DMS153 treated with DMSO at 0.1 percent for 48 hours (cell line): ENCODE measurements at regions not wholly inside any gene's neighbourhood (a gene's known extent, or its start where the extent isn't known, plus 50 kb on each side); places are given as distances from the start of the nearest gene placed in this dataset.

Experiments used
- DNase-seq: peaks from one replicate; lab custom pipeline; 2025; ENCODE audit not compliant: unreplicated experiment; lab: John Stamatoyannopoulos, UW

DNA sequence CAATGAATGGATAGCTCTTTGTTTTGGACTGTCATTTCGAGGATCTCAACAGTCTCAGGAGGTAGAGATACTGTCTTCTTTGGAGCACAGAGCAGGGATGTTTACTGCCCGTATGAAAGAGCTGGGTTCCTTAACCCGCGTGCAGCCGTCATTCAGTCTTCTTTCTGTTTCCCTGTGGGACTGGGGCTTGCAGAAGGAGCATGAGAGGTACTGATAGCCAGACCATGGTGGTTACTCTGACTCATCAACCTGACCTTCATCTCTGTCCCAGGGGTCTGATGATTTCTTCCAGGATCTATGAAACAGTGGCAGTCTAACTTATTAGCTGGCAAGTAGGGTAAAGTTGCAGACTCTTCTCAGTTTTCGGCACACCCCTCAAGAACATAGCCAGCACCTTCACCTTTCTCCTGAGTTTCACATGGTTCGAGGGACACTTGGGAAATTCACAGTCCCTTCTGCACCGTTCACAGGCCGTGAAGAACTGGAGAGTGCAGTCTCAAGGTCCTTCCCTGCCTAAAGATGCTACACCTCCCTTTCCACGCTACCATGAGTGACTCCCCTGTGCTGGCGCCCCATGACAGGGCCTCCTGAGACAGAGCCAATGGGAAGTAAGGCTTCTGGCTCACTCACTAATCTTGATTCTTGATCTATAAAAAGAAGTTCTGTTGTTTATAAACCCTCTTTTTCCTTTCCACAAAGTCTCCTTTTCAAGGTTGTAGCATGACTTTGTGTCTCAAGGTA lies 226.2 kb downstream of the MC4R start:
- no peak for DNase-seq

DNA sequence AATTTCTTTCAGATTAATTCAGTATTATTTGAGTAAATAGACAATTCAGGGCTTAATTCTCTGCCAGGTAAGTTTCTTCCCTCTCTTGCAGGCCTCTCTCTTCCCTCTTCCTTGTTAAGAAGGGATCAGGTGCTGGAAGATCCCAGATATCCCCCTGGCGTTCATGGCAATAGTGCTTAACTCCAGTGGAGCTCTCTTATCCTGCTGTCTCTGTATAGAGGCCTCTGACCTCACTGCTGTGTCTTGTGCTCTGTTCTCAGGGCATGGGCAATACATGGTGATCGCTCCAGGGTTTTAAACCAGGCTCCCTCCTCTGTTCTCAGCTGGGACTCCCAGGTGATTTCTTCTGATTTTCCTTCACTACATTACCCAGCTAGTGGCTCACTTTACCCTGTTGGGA lies 226.8 kb downstream of the MC4R start:
- DNase-seq: no peak

DNA sequence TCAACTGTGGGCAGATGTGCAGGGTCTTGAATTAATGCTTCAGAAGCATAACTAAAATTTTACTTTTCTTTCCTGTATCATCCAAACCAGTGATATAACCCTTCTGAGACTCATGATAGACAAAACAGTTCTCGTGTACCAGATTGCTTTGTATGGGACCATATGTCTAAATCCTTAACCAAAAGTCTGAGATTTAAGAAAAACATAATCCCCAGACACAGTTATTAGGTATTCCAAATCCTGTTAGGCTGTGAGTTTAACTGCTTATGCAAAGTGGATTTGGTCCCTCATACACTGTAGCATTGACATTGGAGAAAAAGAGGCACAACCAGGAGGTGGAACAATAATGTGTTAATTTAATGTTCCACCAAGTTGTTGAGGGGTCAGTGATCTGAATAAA lies 235.0 kb downstream of the PMAIP1 start:
- DNase-seq: no peak

DNA sequence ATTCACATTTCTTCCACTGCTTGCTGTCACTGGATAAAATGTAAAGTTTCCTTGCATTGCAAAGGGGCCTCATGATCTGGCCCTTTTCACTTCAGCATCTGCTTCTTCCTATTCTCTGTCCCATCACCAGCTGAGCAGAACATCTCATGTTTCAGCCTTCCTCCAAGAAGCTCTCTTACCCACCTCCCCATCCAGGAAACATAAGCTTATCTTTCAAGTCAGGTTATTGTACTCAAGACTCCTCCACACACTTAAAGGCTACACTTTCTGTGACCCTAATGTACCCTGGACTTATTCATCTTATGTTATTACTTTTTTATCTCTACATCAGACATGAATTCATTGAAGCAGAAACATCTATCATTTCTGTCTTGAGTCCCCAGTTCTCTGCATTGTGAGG lies 230.5 kb downstream of the PMAIP1 start:
- DNase-seq: no peak

DNA sequence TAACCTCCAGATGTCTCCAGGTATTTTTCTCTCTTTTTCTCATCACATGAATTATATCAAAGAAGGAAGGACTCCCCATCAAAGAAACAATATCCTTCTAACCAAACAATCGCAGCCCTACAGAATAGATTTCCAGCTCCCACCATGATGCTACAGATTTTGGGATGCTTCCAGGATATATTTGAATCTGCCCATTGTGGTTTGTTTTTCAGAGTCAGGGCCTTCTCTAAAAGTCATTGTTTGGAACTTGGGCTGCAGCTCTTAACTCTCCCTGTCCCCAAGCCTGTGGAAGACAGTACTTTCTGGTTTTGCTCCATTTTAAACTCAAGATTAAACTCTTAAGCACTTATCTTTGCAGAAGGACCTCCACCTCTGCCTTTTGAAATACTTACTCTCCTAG lies 223.2 kb downstream of the PMAIP1 start:
- DNase-seq: no peak

DNA sequence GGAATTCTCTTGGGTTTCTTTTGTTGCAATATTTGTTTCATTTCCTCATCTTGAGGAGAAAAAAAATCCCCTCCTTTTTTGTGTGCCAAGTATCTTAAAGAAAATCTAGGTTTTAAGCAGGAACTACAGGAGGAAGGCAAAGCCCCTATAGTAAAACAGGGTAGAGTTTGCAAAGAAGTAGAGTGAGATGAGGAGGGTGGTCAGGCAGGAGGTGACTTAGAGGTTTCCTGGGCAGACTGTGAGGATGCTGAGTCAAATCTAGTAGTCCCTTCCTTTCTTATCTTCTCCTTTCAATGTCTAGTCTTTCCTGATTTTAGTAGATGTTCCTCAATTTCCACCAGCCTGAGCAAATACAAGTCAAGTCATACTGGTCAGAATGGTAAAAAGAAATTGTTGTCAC lies 222.5 kb downstream of the PMAIP1 start:
- no peak for DNase-seq

DNA sequence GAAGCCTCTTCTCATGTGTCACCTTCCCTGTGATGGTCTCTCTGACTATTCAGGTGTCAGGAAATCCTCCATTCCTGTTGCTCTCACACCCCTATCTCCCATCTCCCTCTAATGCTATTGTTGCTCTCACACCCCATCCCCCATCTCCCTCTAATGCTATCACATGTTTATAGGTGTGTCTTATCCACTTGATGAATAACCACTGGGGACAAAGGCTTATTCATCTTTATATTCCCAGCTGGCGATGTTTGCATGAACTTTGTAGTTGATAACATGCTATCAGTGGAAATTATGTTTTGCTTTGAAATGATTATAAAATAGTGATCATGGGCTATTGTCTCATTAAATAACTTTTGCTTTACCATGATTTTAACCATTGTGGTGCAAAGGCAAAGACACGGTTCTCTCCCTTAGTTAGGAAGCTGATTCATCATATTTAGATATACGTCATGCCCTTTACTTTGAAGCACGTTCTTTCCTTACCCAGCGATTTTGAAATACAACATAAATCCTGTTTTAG lies 220.5 kb downstream of the PMAIP1 start:
- no peak for DNase-seq

DNA sequence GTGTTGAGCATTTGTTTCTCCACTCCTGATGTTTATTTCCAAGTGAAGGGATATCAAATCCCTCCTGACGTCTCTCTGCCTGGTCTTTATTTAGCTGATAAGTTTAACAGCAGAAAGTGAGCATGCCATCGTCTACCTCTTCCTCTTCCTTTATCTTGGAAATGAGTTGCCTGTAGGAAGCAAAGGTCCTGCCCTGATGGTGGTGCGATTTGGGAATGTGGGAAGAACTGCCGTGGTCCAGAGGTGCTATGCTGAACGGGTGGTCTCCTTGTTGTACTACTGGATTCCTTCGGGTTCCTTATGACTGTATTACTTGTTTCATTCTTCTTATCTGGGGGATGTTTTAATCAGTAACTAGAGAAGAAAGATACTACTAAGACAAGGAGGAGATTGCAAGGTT lies 217.5 kb downstream of the PMAIP1 start:
- no peak for DNase-seq

DNA sequence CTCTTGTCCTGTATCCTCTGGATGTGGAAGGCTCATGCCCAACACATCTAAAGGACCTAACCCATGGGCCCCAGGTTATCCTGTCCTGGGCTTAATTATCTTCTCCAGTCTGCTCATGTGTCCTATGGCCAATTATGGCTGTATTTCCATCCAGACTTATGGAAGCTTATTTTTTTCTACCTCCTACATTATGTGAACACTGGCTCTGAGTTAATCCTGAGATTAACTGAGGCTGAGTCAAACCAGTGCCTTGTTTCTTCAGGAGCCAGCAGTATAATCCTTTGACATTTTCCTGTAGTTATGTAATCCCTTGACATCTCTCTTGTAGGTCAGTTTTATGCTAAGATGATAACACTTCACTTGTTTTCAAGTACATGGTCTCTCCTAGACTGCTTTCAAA lies 213.6 kb downstream of the PMAIP1 start:
- no peak for DNase-seq

DNA sequence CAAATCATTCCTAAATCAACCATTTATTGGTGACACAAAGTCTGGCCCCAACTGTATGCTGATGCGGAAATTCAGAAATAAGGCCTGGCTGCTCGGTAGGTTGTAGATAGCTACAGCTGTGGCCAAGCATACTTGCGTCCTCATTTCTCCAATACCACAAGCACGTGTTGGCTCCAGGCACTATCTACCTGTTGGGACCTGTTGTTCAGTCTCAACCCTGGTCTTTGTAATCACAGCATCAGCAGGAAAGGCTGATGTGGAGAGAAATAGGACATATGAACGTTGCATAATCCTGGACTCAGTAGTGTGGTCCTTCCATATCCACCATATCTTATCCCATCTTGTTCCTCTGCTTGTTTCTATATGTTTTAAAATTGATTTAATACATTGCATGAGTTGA lies 212.6 kb downstream of the PMAIP1 start:
- DNase-seq: no peak

DNA sequence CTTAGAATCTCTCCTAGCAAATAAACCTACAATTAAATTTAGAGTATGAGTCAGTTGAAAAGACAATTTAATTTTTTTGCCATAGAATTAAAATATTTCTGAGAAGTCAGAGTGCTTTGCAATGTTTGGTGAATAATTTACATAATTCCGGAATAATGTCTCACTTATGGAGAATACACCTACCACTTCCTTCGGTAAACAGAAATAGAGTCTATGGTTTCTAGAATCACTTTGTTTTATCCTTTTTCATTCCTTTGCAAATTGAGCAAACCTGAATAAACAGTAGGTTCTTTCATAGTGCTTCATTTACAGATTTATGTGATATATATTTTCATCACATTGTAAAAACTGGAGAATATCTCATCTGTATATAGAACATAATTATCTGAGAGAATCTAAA lies 211.7 kb downstream of the PMAIP1 start:
- DNase-seq: no peak

DNA sequence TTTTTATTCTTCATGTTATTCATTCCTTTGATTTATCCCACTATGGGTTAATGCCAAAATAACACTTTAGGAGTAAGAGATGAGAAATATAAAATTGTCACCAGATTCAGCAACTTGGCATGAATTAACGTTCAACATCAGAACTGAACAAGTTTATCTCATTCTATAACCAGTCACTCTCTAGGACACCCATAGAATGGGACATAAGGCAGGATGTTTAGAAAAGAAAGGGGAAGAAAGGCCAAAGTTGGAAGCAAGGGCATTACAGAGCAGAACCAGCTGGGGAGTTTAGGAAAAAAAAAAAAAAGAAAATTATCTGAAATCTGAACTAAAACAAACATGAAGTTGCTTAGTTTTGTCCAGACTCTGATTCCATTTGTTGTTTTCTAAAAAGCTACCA lies 211.0 kb downstream of the PMAIP1 start:
- no peak for DNase-seq

DNA sequence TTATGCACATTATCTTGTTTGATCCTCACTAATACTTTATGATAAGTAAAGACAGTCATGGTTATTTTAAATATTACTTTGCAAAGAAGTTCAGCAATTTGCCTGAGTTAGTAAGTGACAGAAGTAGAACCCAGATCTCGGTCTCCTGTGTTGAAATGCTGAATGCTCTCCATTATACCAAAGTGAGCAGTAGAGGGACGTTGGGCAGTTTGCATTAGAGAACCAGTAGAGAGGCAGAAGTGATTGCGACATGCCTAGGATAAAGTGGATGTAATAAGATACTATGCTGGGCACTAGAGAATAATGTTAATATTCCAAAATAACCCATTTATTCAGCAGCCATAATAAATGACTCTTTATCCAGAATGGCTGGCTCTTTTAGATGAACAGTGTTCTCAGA lies 201.0 kb downstream of the PMAIP1 start:
- DNase-seq: no peak

DNA sequence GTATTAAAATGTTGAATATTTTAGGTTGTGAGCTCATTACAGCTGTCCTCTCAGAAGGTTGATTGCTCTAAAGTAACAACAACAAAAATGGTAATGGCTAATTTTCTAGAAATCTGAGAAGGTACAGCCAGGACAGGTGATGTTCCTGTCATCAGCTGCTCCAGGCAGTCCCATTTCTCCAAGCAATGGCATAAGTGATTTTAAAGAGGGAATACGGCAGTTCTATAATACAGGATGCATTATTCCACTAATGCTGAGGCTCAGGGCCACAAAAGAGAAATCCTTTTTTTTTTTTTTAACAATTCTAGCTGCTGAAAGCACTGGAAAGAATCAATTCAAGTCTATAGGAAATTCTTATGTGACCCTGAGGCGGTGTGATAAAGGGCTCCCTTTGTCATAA lies 199.9 kb downstream of the PMAIP1 start:
- no peak for DNase-seq

DNA sequence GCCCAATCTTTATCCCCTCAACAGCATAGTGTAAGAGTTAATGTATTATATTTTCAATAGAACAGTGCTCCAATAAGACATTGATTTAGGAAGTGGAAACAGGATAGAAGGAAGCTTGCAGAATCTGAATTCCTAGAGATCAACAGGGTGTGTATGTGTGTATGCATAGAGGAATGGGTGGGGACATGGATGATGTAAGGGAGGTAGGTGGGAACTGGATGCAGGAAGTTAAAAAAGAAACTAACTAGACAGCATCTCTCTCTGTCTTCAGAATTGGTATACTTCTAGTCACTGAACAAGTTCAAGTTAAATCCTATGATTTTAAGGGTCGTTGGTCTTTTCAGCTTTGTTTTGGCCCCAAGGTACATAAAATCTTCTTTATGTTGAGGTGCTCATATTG lies 196.6 kb downstream of the PMAIP1 start:
- DNase-seq: no peak

DNA sequence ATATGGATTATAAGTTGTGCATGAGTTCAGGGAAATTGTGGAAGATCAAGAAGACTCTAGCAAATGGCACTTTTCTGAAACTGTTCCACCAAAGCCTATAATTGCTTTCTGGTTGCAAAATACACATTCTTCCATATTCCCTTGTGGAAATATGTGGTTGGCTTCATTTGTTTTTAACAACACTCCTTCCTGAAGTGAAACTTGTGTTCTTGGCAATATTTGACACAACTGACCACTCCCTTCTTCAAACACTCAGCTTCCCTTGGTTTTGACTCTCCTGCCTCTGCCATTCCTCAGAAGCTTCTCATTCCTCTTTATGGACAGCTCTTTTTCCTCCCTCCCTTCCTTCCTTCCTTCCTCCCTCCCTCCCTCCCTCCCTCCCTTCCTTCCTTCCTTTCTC lies 192.3 kb downstream of the PMAIP1 start:
- DNase-seq: no peak

DNA sequence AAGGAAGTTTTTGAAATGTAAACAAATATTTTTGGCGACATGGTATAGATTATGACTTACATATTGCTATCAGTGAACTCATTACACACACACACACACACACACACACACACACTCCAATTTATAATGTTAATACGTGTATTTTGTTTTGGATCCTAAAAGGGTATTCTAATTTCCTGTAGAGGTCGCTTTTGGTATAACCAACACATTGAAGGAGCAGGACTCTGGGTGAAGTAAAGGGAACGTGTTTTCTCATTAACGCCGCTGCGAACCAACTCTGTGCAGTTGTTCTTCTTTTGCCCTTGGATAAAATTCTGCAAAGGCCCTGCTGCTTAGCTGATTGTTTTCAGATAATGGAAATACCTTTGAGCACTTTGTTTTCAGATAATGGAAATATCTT lies 190.4 kb downstream of the PMAIP1 start:
- DNase-seq: no peak

DNA sequence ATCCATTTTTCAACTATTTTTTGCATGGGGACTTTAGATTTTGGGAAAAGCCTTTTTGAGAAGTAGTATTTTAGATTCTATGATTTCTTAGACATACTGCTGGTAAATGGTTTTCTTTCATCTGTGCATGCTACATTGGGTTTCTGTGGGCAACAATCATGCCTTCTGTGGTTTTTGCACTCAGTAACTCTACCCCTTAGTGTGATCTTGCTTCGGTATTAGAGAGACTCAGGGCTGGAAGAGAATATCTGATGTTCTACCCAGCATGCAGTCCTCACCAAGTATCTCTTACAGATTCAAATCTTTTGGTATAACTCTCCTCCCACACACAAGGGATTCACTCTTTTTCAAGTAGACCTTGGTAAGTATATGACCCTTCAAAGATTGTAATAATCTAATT lies 183.0 kb downstream of the PMAIP1 start:
- DNase-seq: no peak

DNA sequence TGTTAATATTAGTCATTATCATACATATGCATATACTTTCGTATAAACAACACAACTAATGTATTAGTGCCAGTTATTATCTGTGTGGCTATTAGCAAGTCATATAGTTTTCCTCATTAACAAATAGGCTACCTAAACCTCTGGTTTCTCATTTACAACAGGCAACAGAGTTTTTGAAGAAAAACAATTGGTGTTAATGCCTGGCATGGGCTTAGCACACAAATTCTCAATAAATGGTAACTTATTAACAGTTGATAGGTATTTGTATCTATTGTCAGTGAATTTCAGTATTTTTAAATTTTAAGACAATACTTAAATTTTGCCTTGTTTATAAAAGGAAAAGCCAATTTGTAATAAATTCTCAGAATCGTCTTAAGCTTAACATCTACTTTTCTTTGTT lies 182.5 kb downstream of the PMAIP1 start:
- no peak for DNase-seq

DNA sequence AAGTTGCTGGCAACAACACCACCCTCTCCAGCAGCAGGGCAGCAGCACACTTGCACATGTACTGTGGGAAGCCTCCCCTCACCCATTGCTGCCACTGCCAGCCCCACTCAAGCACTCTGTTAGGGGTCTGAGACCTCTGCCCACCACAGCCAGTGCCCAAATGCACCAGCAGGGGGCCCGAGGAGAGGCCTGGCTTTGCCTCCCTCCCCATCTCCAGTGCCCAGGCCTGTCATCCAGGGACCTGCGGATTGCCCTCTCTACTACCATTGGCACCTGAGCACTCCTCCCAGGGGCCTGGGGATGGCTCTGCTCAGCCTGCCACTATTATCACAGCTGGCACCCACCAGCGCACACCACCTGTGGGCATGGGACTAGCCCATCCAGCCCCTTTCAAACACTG lies 175.7 kb downstream of the PMAIP1 start:
- no peak for DNase-seq

DNA sequence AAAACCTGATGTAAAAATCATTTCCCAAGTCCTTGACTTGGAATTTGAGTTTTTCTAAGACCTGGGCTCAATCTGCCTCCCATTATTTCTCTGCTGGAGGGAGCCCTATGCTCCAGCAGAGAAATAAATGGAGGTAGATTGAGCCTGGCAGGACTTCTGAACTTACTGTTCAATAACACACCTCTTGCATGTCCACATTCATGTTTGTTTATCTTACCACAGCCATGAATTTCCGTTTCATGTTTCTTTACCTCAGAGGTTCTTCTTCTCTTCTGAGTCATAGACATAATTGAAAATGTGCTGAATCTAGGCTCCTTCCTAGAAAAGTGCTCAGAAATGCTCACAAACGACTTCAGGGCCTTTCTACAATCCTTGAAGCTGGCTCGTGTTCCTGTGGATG lies 170.8 kb downstream of the PMAIP1 start:
- no peak for DNase-seq

DNA sequence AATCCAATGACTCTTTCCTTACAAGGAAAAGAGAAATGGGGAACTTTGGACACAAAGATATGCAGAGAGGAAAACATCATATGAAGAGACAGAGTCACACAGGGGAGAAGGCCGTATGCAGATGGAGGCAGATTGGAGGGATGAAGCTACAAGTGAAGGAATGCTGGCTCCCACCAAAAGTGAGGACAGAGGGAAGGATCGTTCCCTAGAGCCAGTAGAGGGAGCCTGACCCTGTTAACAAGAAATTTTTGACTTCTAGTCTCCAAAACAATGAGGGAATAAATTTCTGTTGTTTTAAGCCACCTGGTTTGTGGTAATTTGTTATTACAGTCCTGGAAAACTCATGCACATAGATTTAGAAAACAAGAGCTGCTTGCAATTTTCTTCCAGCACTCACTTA lies 169.3 kb downstream of the PMAIP1 start:
- no peak for DNase-seq

DNA sequence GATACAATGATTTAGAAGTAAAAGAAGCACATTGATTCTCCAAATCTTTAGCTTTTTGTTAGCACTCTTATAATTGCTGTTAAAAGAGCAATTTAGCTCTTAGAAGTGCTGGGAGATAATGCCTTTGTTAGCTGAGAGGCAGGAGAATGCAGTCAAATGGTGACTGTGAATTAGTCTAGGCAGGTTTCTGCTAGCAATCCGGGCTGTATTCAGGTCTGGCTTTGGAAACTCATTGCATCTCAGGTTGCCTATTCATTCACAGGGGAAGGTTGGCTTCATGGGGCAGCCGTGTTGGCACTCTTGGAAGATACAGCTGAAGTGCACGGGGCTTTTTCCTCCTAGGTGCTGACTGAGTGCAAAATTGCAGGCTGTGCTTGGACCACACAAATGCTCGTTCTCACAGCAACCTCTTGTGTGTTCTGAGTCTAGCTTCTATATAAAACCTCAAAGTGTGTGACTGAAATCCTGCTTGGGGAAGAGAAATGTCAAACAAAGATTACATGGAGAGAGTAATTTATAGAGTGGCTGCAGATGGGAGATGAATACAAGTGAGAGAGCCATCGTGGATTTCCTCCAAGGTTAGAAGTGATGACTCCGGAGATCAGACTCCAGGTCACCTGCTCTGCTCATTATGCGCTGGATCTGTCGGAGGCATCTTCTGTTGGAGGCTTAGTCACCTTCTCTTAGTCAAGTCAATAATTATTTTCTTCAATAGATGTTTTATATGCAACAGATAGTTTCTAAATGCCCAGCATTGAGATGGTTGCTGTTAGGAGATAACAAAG lies 167.8 kb downstream of the PMAIP1 start:
- DNase-seq: no peak
